GM19455 (cell line): ENCODE measurements at regions not wholly inside any gene's neighbourhood (a gene's known extent, or its start where the extent isn't known, plus 50 kb on each side); places are given as distances from the start of the nearest gene placed in this dataset.

ENCODE experiments used
- ATAC-seq: cut with Tn5 transposase; IDR thresholded peaks from one replicate; pipeline ENCODE4 v1.9.1; 2021; ENCODE audit not compliant: unreplicated experiment

DNA sequence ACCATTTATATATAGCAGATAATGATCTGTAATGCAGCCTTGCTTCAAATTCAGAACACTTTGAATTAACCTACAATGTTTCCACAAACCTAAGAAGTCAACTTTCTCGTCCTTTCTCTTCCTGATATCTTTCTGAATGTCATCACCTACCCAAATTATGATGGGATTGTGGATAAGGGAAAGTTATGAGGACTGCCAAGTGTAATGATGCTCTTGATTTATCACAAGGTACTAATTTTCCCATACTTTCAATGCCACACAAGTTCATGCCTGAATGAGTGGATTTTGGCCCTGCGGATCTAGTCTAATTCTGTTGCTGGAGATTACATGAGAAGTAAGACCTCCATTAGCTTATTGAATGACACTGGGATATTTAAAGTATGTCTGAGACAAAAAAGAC lies 82.6 kb upstream of the NANOGP8 start:
- ATAC-seq = no peak

- no peak for ATAC-seq
Measured at GRCh38 chr15:35166730-35167359, 81.8 kb upstream of the NANOGP8 start.

- no peak for ATAC-seq
Measured at GRCh38 chr15:35161694-35162093, 76.6 kb upstream of the NANOGP8 start.

GRCh38 chr15:35159170-35159569 lies 74.1 kb upstream of the NANOGP8 start:
- ATAC-seq = no peak

DNA sequence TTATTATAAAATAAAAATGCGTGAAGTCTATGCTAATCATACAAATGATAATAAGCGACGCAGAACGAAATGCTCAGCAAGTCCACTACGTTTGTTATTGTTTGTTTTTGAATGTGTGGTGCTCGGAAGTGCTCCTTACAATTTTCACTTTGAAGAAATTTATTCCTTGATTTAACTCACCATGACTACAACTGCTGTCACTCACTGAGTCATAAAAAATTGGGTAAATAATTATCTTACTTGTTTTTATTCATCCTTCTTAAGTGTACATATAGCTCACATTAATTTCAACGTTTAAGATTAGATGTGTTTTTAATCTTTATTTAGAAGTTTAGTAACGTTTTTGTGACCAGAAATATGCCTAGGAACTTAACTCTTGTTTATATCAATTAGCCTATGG lies 66.7 kb upstream of the NANOGP8 start:
- ATAC-seq = no peak

GRCh38 chr15:35151381-35151780 lies 66.3 kb upstream of the NANOGP8 start:
- no peak for ATAC-seq

DNA sequence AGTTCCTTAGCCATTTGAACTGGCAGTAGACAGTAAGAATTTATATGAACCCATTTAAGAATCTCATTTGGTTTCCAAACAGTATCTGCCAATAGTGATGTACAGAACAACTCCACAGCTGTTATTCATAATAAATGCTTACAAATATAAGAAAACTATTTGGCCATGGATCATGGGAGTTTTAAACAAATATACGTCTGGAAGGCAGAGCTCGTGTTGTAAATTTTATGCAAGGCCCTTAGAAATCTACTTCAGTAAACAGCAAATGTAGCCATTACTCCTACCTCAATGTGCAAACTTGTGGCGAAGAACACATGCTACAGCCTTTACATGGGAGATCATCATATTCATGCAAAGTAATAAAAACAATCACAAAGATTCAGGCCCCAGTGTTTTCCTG lies 65.3 kb upstream of the NANOGP8 start:
- no peak for ATAC-seq

GRCh38 chr15:35145336-35145735 lies 60.2 kb upstream of the NANOGP8 start:
- ATAC-seq = no peak

- no peak for ATAC-seq
Measured at GRCh38 chr15:35142578-35142977, 57.5 kb upstream of the NANOGP8 start.

- ATAC-seq = no peak
Measured at GRCh38 chr15:35141743-35142471, 56.8 kb upstream of the NANOGP8 start.

- no peak for ATAC-seq
Measured at GRCh38 chr15:35139822-35140221, 54.7 kb upstream of the NANOGP8 start.

DNA sequence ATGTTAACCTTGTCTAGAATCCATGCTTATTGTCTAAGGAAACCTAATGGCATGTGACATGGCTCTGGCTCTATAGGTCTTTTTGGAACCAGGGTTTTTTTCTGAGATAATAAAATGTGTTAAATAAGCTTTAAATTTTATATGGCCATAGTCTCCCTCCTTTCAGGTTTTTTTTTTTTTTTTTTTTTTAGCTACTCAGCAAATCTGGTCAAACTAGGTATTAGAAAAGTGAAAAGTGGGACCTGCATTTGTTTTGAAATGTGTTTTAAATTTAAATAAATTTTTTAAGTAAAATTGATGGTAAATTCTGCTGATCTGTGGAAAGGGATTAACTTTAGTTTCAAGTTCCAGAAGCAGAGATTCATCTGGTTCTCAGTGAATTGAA lies 52.1 kb upstream of the NANOGP8 start:
- ATAC-seq = no peak

- ATAC-seq = peak; percentile 96
Measured at GRCh38 chr15:35136321-35137189, 51.5 kb upstream of the NANOGP8 start.
